T-helper 1 cell treated with Interleukin-12 subunit alpha and Interleukin-12 subunit beta and Interleukin-4 antibody, amounts not matched to agents 30 ng/mL and 1 ng/mL, for 36 hours (primary cell): ENCODE measurements at regions not wholly inside any gene's neighbourhood (a gene's known extent, or its start where the extent isn't known, plus 50 kb on each side); places are given as distances from the start of the nearest gene placed in this dataset.

Source experiments
- intact Hi-C: fragments of 100-400 bp; cut with micrococcal nuclease; formaldehyde crosslinking; loops from one replicate; pipeline ENCODE4 v1.15.1; 2024

DNA sequence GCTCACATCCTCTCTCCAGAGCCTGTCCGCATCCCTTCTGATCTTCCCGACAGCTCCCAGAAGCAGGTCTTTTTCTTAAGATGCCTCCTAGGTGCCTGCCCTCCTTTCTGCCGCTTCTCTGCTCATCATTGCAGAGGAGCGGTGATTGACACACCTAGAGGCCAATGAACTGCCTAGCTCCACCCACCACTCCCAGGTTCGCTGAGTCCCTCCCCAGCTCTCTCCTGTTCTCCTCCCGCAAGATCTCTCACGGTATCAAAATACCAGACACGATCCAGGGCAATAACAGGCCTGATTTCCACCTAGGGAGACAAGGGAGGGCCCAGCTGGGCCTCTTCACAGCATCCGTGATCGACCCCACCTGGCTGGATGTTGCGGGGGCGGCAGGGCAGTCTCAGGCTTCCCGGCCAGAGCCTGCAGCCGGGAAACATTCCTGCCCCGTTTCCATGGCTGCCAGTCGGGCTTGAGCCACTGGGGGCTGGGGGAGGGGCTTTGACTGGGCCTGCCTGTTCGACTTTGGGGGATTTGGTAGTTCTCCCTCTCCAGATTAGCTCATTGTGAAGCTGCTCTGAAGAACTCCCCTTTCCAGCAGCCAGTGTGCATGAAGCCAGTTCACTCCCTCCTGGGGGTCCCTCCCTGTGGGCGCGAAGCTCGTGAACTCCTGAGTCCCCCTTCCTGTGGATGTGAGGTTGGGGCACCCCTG, 373.5 kb downstream of the RPS24 start:
- intact Hi-C loops, result no loop called here

DNA sequence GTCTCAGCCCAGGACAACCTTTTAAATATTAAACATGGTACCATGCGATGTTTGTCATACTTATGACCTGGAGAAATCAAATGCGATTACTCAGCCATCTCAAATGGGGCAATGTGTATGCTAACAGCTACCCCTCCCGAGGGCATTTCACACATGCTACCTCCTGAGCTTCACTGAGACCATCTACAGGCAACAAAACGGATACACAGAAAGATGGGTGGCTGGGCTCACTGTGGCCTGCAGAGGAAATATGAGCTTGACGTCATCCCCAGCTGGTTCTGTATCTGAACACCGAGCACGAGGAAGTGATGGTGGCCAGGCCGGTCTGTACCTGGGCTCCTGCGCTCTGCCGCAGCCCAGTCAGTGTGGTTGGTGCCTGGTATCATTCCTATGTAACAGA, 374.3 kb downstream of the RPS24 start:
- intact Hi-C loops, result no loop called here

DNA sequence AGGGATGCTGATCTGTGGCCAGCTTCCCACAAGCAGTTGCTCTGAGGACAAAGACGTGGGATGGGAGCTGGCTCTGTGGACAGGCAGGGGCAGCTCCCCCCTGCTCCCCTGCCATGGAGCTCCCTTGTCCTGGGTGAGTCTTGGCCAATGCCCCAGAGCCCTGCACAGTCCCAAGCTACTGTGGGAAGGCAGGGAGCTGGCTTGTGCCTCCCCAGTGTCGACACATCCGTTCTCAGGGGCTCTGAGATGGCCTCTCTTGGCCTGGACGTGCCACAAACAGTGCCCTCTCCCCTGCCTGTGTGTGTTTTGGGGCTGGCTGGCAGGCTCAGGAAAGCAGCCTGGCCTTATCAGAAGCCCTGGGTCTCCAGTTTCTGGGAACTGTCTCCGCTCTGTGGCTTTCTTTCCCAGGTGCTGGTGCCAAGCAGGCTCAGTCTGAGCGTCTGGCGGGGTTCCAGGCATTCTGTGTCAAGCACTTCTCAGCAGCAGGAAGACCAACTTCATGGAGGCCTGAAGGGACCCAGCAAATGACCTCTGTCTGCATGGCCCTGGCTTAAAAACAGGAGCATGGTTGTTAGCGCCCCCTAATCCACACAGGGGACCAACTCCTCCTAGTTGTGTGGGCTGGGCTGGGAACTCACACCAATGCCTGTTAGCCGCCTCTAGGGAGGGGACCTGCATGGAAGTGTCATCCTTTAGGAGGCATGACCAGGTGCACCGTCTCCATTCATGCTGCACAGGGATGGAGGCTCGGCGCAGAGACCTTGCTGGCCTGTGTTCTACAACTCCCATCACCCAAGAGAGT, 375.2 kb downstream of the RPS24 start:
- intact Hi-C loops, result no loop called here

DNA sequence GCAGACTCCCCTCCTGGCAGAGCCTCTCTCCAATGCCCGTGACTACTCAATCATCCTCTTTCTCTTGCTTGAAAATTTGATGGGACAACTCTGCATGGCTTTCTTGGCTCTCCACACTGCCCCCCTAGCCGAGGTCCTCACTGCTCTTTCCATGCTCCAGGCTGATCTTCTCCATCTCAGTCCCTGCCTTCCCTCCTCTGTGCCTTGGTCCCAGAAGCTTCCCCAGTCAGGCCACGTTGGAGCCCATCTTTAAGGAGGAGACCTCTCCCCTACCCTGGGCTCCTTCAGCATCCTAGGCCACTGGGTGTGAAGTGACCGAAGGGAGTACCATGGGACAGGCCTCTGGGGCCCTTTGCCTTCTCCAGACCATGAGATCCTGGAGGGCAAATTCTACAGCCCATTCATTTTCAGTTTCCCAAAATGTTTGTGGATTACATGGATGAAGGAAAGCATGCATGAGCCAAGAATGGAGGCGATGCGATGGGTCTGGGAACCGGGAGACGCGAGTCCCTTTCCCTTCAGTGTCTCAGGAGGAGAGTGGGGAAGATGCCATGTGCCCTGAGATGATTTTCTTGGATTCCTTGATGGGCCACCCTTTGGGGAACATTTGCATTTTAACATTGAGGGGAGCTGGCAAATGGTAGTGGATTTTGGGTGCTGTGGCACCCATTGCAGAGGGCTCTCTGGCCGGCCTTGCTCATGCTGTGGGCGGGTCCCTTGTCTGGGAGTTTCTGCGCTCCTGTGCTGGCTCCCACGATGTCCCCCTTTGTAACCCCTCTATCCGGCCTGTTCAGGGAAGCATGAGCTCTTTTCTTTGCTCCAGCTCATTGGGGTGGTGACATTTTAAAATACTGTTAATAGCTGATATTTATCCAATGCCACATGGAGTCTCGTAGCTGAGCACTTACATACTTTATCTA, 376.6 kb downstream of the RPS24 start:
- intact Hi-C loops, result no loop called here

DNA sequence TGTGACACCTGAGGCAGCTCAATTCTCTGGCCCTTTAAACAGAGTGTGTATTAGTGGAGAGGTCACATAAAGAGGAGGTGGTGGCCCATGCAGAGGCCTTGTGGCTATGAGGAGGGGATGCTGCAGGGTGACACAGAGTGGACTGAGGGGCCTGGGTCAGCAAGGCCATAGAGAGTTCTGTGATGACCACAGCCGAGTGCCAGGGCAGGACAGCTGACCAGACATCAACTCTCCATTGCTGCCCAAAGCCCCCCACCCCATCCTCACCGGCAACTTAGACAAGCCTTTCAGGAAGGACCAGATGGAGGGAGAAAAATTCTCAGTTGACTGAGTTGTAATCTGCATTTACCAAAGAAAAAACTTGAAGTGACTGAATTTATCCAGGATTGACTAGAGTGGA, 378.1 kb downstream of the RPS24 start:
- intact Hi-C loops, result no loop called here

DNA sequence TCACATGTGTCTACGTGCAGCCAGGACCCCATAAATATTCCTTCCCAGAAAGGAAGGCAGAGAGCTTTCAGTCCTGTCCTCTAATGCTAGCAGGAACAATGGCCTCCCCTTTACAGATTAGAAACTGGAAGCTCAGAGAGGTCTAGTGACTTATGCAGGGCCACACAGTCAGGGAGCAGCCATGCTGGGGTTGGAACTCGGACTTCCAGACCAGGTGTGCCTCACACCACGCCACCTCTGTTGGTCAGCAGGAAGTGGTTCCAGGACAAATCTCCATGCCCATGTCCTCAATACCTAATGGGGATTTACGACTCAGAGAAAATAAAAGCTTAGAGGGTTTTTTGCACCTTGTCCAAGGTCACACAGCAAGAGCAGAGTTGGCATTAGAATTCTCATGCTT, 378.9 kb downstream of the RPS24 start:
- intact Hi-C loops, result no loop called here

DNA sequence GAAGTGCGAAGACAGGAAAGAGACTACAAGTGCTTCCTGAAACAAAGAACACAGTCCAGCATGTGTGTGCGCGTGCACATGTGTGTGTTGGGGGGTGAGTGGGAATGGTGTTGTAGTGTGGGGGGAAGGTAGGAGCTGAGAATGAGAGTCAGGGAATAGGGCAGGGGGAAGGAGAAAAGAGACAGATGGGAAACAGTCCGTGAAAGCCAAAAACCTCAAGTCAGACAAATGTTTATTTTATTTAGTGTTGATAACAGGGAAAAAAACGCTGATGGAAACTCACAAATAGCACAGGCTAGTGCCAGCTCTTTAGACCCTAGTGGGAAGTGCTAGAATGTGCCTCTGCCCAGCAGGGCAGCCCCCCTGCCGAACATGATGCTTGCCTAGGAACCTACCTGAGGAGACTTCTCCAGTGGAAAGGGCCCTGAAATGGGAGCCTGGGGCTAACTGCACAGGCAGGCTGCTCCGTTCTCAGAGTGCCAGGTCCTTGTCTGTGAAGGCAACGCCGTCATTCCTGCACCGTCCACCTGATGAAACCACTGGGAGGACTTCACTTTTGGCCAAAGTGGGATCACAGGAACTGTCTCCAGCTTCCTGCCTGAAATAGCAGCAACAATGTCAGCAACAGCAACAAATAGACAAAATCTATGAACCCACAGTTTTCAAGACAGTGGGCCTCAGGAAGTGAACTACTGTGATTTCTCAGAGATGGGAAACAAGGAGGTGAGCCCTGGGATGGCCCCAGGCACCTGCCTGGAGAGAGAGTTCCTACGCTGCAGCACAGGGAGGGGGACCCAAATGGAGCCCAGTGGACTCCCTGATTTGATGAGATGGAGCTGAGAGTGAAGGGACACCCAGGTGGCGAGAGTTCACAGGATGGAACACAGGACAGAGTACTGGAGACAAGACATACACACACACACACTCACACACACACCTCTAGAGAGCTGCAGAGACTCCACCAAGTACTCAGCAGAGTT, 379.7 kb downstream of the RPS24 start:
- intact Hi-C loops, result no loop called here

DNA sequence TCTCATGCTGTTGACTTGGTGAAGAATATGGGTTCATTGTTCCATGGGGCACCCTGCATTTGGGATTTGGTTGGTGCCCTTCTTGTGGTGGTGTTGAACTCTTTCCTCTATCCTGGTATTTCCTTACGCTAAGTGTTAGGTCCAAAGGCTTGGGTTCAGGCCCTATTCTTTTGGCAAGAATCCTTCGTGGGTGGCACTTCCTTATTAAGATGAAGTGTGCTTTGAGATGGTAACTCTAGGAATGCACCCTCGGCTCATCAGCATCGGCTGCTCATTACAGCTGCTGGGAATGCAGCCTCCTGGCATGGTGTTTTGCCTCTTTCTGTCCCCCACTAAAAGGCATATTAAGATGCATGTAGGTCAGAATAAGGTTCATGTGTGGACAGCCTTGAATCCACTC, 380.7 kb downstream of the RPS24 start:
- intact Hi-C loops, result no loop called here

DNA sequence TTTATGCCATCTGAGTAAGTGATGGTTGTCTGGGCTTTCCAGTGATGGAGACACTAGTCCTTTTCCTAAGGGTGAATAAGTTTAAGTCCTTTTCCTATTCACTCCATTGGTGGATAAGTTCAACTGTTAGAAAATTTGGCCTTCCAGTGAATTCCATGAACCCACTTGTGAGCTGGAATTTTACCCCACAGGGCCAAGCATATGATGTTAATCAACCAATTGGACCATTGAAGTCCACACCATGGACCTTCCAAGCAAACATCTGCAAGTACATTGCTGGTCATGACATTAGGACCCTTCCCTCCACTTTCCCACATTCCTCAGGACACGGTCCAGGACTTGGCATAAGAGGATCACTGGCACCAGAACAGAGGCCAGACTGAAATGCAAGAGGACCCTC, 381.4 kb downstream of the RPS24 start:
- intact Hi-C loops, result no loop called here

DNA sequence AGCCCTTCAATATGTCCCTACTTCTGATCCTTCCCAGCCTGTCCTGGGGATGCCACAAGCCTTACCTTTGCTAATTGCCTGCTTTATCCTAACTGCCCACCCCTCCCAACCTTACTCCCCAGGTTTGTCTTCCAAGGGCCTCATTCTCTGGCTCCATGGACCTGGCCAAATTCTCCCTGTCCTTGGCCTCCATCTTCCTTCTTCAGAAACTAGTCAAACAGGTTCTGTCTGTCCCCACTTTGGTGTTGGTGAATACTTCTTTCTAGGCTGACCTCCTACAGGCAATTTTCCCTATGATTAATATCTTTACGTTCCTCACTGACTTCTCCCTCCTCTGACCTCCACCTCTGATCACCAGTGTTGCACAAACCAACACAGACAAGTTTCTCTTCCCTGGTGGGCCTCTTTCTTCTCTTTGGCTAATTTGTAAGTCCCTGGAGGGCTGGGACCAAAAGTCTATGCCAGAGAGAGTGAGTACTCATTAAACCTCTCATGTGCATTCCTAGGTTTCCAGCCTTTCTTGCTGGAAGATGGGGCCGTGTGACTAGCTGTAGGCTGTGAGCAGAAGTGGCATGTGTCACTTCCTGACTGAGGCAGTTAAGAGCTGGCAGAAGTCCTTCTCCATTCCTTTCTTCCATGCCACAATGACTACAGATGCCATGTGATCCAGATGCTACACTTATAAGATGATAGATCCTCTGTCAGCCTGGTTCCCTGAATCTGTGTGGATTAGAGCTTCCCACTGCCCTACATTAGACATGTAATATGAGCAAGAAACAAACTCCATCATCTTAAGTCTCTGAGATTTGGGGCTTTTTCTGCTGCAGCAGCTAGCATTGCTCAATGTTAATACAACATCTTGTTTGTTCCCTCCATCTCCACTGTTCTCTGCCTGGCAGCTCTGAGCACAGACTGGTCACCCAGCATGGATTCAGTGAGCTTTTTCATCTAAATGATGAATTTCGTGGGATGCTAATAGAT, 382.7 kb downstream of the RPS24 start:
- intact Hi-C loops, result no loop called here

DNA sequence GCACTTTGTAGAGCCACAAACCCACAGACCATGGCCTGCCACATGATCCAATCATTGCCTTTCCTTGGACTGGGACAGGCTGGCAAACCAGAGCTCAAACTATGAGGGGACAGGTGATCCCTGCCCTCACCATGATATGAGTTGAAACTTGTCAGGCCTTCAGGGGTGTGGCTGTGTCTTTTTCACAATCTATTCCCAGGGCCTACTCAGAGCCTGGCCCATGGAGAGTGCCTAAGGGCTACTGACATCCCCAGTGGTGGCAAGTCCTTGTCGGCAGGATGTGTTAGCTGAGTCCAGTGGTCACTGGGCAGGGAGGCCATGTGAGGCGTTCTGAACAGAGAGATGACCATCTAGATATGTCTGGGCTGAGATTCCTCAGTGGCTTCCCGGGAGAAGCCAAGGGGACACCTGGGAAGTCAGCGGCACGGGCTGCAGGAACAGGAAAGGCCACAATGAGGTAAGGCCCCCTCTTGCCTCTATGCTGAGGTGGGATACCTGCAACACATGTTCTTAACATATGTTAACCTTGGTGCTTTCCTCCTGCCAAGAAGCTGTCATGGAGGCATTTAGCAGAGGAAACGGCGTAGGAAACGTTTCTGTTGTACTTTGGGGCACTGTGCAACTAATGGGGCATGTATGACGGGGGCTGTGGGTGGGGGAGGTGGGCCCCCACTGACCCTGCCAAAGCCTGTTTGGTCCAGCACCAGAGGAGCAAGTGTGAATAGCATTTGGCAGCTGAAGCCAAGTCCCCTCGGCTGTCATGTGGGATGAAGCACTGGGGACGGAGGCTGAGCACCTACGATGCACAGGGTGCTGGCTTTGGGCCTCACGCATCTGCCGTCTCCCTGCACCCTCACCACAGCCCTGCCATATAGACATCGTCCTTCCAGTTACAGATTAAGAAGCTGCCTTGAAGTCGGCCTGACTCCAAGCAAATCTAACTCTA, 384.0 kb downstream of the RPS24 start:
- intact Hi-C loops, result no loop called here

DNA sequence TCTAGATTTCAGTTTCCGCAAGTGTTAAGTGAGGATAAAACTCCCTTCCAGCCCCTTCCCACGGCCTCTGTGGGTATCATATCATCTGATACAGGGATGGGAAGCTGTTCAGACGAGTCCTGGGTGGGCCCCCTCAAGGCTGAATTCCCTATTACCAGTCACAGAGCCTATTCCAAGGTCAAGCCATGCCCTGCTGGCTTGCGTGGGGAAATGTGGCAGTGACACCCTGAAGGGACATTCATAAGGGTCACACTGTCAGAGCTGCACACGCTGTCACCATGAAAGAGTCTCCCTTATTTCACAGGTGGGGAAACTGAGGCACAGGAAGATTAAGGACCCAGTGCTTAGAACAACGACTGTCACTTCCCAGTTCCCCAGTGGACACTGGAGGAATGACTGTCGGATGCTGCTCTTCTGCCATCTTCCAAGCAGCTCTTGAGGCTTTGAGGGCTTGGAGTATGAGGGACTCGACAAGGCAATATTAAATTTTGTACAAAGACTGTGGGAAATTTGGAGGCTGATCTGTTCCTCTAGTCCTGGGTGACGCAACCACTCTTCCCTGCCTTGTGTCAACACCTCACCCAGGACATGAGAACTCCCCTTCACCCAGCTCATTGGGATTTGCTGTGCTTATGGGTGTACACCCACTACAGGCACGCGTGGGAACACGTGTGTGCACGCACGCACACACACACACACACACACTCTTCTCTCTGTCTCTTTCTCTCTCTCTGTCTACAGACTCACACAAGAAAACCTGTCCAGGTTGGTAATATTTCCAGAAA, 386.0 kb downstream of the RPS24 start:
- intact Hi-C loops, result no loop called here

DNA sequence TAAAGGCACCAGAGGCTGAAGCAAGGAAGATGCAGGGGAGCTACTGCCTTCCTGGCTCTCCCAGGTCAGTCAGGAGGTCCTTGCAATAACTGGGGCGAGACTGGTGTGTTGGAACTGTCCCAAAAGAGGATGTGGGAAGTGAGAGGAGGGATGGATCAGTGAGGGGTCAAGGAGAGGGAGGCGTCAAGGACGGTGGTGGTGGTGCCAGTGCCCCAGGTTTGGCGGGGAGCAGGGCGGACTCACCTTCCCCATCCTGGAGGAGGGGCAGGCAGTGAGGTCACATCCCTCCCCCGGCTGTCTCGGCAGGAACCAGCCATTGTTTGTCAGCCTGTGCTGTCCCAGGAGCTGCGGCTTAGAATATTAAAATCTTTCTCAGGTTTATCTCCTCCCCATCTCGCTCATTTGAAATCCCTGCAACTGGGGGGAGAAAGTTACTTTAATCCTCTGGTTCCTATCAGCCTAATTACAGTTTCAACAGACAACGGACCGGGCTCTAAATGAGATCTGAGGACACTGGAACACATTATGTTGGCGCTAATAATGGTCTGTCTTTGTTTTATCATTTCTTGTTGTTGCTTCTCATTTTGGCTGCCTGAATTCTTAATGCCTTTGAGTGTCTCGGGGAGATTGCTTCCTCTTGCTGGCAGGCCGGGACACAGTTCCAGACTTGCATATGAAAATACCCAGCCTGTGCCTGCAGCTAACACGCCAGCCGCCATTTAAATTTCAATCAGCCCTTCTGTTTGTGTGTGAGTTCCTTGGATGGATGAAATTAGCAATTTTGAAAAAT, 387.5 kb downstream of the RPS24 start:
- intact Hi-C loops, result no loop called here

DNA sequence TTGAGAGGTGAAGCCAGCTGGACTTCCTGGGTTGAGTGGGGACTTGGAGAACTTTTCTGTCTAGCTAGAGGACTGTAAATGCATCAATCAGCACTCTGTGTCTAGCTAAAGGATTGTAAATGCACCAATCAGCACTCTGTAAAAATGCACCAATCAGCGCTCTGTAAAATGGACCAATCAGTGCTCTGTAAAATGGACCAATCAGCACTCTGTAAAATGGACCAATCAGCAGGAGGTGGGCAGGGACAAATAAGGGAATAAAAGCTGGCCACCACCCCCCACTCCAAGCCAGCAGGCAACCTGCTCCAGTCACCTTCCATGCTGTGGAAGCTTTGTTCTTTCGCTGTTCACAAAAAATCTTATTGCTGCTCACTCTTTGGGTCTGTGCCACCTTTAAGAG, 390.4 kb downstream of the RPS24 start:
- intact Hi-C loops, result loop anchor here (1.0 kb wide), 2 partner anchors 233 to 771 kb away; no protein-coding TSS in a partner anchor

DNA sequence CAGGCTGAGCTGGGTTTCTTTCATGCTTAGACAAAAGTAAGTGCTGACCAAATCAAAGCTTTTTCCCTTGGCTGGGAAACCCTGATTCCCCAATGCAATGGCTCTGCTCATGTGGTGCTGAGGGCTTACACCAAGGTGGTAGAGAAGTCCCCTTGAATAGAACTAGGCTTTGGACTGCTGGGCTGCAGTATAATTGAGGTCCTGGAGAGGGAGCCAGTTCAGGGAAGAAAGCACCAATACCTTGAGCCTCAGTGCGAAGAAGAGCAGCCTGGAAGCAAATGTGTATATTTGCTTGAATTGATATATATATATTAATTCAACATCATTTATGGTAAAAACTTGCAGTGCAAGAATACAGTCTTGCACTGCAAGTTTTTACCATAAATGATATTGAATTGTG, 391.1 kb downstream of the RPS24 start:
- intact Hi-C loops, result loop anchor here (1.0 kb wide), 2 partner anchors 233 to 771 kb away; no protein-coding TSS in a partner anchor

DNA sequence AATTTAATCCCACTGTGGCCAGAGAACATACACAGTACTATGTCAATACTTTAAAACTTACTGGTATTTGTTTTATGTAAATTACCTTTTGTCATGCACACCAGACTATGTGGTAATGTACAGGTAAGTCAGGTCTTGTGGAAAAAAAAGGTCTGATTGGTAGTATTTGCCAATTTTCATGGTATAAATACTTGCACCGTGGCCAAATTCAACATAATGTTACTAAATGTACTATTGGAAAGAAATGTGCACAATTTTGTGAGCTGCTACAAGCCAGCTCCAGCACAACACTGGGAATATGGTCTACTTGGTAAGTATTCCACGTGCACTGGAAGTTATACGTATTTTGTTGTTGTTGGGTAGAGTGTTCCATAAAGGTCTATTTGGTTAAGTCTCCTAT, 392.5 kb downstream of the RPS24 start:
- intact Hi-C loops, result no loop called here
